SK-N-SH (cell line): ENCODE measurements at regions not wholly inside any gene's neighbourhood (a gene's known extent, or its start where the extent isn't known, plus 50 kb on each side); places are given as distances from the start of the nearest gene placed in this dataset.

Source experiments
- CTCF ChIA-PET: fragments of 300-600, 350-600 bp; formaldehyde crosslinking; extraction: SDS; loops from one replicate; lab custom pipeline; 2021; lab: Yijun Ruan, JAX
- POLR2A ChIA-PET: fragments of 350-600 bp; sonication (Branson Sonifier 250); formaldehyde crosslinking; extraction: SDS; loops from one replicate; lab custom pipeline; 2020; ENCODE audit warnings: antibody characterized with exemption, inconsistent platforms; lab: Yijun Ruan, JAX
- DNase-seq: peaks from one replicate; pipeline ENCODE4 v3.0.0; 2012
- H2AFZ ChIP-seq: fragments of 200-600 bp; sonication (generic); 2 replicates; pipeline ENCODE4 v1.8.1; 2016; ENCODE audit warnings: antibody characterized with exemption, mild to moderate bottlenecking, low read depth
- H3F3A ChIP-seq: fragments of 200-600 bp; sonication (generic); replicated peaks from 2 replicates; pipeline ENCODE3; 2016; ENCODE audit warnings: antibody characterized with exemption, mild to moderate bottlenecking; ENCODE audit not compliant: insufficient read depth
- H3K27ac ChIP-seq, 2 experiments: fragments of 200-500 bp in 1 of 2; fragments of 200-600 bp in 1 of 2; sonication (Bioruptor generic) in 1 of 2; sonication (generic), shearing (Covaris generic) in 1 of 2; 2 replicates each; pipeline versions ENCODE4 v1.5.1 to v1.6.1; 2014 to 2016; ENCODE audit warnings: low read depth in 2 of 2, inconsistent platforms in 1 of 2, low read length in 1 of 2, mild to moderate bottlenecking in 1 of 2, mixed read lengths in 1 of 2
- H3K27me3 ChIP-seq: fragments of 200-600 bp; sonication (generic), shearing (Covaris generic); 2 replicates; pipeline ENCODE4 v1.6.1; 2016; ENCODE audit warnings: mixed run types; ENCODE audit not compliant: insufficient read depth
- H3K36me3 ChIP-seq, 2 experiments: fragments of 200-500 bp in 1 of 2; fragments of 200-600 bp in 1 of 2; sonication (Bioruptor generic) in 1 of 2; sonication (generic) in 1 of 2; replicated peaks in 1 of 2; 2 replicates each; pipeline versions ENCODE3 to v1.5.1; 2014 to 2016; ENCODE audit warnings: low read length in 1 of 2, mild to moderate bottlenecking in 1 of 2; ENCODE audit not compliant: insufficient read depth in 2 of 2, control insufficient read depth in 1 of 2
- H3K4me1 ChIP-seq, 2 experiments: fragments of 200-500 bp in 1 of 2; fragments of 200-600 bp in 1 of 2; sonication (Bioruptor generic) in 1 of 2; sonication (generic), shearing (Covaris generic) in 1 of 2; 2 replicates each; pipeline versions ENCODE4 v1.5.1 to v1.6.1; 2014 to 2016; ENCODE audit warnings: low read depth in 1 of 2, low read length in 1 of 2, mixed run types in 1 of 2; ENCODE audit not compliant: insufficient read depth in 2 of 2, control insufficient read depth in 1 of 2
- H3K4me2 ChIP-seq: fragments of 200-600 bp; sonication (generic), shearing (Covaris generic); 2 replicates; pipeline ENCODE4 v1.6.1; 2017; ENCODE audit warnings: mixed run types
- H3K4me3 ChIP-seq, 2 experiments: fragments of 200-500 bp in 1 of 2; fragments of 200-600 bp in 1 of 2; sonication (Bioruptor generic) in 1 of 2; sonication (generic), shearing (Covaris generic) in 1 of 2; 2 replicates each; pipeline versions ENCODE4 v1.5.1 to v1.8.1; 2014 to 2016; ENCODE audit warnings: low read depth in 2 of 2, inconsistent platforms in 1 of 2, low read length in 1 of 2, mild to moderate bottlenecking in 1 of 2, mixed read lengths in 1 of 2, moderate library complexity in 1 of 2
- H3K79me2 ChIP-seq: fragments of 200-600 bp; sonication (generic); 2 replicates; pipeline ENCODE4 v1.8.1; 2017; ENCODE audit warnings: mild to moderate bottlenecking; ENCODE audit not compliant: insufficient read depth
- H3K9ac ChIP-seq: fragments of 200-600 bp; sonication (generic); 2 replicates; pipeline ENCODE4 v1.6.1; 2017; ENCODE audit warnings: mixed run types
- H3K9me2 ChIP-seq: fragments of 200-600 bp; sonication (generic); 2 replicates; pipeline ENCODE4 v1.6.1; 2017; ENCODE audit warnings: mixed run types
- H3K9me3 ChIP-seq: fragments of 200-600 bp; sonication (generic); 2 replicates; pipeline ENCODE4 v1.6.1; 2017; ENCODE audit warnings: mixed run types, mild to moderate bottlenecking, moderate library complexity
- H4K20me1 ChIP-seq: fragments of 200-600 bp; sonication (generic); 2 replicates; pipeline ENCODE4 v1.6.1; 2017; ENCODE audit warnings: mild to moderate bottlenecking, mixed run types; ENCODE audit not compliant: insufficient read depth
- EZH2phosphoT487 ChIP-seq: fragments of 200-600 bp; sonication (generic); IDR thresholded peaks from 2 replicates; pipeline ENCODE4 v1.6.1; 2017; ENCODE audit warnings: low read depth, mixed run types, mild to moderate bottlenecking, antibody characterized with exemption, moderate library complexity, borderline replicate concordance
- FOSL2 ChIP-seq: IDR thresholded peaks from 2 replicates; pipeline ENCODE4 v1.4.0; 2012; ENCODE audit warnings: low read depth, mild to moderate bottlenecking, moderate library complexity, borderline replicate concordance
- IRF3 ChIP-seq: fragments of 150-350 bp; IDR thresholded peaks from 2 replicates; pipeline ENCODE4 v1.6.1; 2016; ENCODE audit warnings: mild to moderate bottlenecking, low read depth, low read length
- JUND ChIP-seq: IDR thresholded peaks from 2 replicates; pipeline ENCODE4 v1.4.0; 2012
- SMC3 ChIP-seq: IDR thresholded peaks from 2 replicates; pipeline ENCODE4 v1.6.1; 2012; ENCODE audit warnings: low read depth, low read length, improper control_type of control experiment
- TEAD4 ChIP-seq: IDR thresholded peaks from 2 replicates; pipeline ENCODE4 v1.4.0; 2012; ENCODE audit warnings: mild to moderate bottlenecking, borderline replicate concordance; ENCODE audit not compliant: insufficient read depth
- WGBS: methylation state at CpG from one replicate; pipeline ENCODE4 v1.1.6; 2017; ENCODE audit warnings: low lambda C conversion rate; 5-methylcytosine and 5-hydroxymethylcytosine counted together
- TF ChIP-seq, protein P1 (sequence below): IDR thresholded peaks from 2 replicates; pipeline ENCODE4 v1.4.0; 2012; ENCODE audit warnings: low read depth, borderline replicate concordance
- TF ChIP-seq, protein P2 (sequence below): fragments of 200-600 bp; sonication (generic); IDR thresholded peaks from 2 replicates; pipeline ENCODE4 v1.6.1; 2017; ENCODE audit warnings: antibody characterized with exemption, mild to moderate bottlenecking, moderate library complexity

DNA sequence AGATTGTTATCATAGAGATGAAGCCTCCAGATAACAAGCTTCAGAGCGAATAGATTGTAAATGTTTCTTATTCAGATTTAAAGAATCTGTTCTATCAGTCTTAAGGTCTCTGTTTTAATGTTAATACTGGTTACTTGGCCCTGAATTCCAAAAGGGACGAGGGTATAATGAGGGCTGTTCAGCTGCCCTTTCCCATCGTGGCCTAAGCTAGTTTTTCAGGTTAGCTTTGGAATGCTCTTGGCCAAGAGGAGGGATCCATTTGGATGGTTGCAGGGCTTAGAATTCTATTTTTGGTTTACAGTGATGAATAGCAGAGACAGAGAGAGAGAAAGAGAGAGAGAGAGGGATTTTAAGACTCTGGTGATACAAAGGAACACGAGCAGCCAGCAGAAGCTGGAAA lies 62.8 kb upstream of the UFL1 start (continued):
- TF ChIP-seq FOSL2, result no peak
- TF ChIP-seq, protein P1, sequence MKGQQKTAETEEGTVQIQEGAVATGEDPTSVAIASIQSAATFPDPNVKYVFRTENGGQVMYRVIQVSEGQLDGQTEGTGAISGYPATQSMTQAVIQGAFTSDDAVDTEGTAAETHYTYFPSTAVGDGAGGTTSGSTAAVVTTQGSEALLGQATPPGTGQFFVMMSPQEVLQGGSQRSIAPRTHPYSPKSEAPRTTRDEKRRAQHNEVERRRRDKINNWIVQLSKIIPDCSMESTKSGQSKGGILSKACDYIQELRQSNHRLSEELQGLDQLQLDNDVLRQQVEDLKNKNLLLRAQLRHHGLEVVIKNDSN, result no peak
- TF ChIP-seq EZH2phosphoT487, result no peak
- TF ChIP-seq SMC3, result no peak
- TF ChIP-seq JUND, result no peak
- TF ChIP-seq, all 33 proteins: peak for 0

DNA sequence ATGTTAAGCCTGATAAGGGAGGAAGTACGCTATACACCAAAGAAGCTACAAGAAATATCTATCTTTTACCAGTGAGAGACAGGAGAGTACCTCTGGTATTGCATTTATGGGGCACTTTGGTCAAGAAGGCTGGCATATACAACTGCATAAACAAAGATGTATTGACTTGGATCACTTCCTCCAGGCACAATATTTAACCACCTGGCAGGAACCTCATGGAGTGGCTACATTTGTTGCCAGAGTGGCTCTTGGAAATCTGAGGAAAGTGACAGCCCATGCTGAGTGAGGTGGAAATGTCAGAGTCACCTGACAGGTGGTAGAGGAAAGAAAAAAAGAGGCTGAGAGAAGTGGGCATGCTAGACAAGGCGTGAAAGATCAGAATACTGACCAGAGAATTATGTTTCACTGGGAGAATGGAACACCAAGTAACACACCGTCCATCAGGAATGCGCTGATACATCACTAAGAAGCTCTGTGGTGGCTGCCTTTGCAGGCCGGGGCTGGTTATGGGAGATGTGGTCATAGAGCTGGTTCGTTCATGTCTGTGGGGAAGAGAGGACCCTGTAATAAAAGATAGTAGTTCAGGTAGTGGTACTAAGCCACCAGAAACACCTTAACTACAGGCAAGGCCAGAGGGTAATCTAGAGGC lies 61.4 kb upstream of the UFL1 start:
- TF ChIP-seq IRF3, result no peak
- TF ChIP-seq TEAD4, result no peak
- no peak for TF ChIP-seq SMC3
- CTCF ChIA-PET, result no interaction called here
- H2AFZ ChIP-seq, result no peak overlapping the region
- no peaks in the 10 kb centered on the region for H3K36me3 ChIP-seq
- H3K27ac ChIP-seq, result no peak overlapping the region
- H3K4me2 ChIP-seq, result no peak overlapping the region
- POLR2A ChIA-PET, result no interaction called here
- no peaks in the 10 kb centered on the region for H3K4me1 ChIP-seq
- H3K79me2 ChIP-seq, result no peaks in the 10 kb centered on the region
- H3K9me2 ChIP-seq, result no peaks in the 10 kb centered on the region
- no peak for DNase-seq
- H3K27me3 ChIP-seq, result no peaks in the 10 kb centered on the region
- no peak overlapping the region for H3K4me3 ChIP-seq
- H3K9me3 ChIP-seq, result no peaks in the 10 kb centered on the region
- H3F3A ChIP-seq, result no peaks in the 10 kb centered on the region
- WGBS, result 50% methylated on average over 6 of the region's 6 CpGs
- H3K9ac ChIP-seq, result no peak overlapping the region
- no peaks in the 10 kb centered on the region for H4K20me1 ChIP-seq

DNA sequence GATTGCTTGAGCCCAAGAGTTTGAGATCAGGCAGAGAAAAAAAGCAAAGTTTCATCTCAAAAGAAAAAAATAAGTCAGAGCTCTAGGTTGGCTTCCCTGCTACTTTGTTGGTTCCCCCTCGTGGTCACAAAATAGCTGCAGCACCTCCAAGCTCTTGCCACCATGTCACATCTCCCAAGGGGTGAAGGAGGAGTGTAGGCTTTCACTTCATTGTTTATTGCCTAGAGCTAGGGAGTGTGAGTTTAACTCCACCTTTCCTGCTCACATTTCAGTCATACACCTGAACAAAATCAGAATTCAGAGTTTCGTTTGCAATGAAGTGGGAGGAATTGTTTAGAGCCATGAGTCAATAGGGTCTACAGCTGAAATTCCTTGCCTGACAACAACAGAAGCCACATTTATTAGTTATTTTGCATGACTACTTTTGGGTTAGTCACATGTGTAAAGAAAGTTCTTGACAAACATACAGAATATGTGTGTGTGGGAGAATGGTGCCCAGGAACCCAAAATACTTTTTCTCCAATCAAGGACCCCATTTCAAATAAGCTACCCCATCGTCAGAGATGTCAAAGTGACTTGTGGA lies 56.2 kb upstream of the UFL1 start:
- CTCF ChIA-PET, result interaction anchor here (1.2 to 1.7 kb wide), 2 partner anchors 19 to 70 kb away, joined by 3 to 4 read pairs; no protein-coding TSS in a partner anchor
- TF ChIP-seq EZH2phosphoT487, result no peak
- TF ChIP-seq, protein P2, sequence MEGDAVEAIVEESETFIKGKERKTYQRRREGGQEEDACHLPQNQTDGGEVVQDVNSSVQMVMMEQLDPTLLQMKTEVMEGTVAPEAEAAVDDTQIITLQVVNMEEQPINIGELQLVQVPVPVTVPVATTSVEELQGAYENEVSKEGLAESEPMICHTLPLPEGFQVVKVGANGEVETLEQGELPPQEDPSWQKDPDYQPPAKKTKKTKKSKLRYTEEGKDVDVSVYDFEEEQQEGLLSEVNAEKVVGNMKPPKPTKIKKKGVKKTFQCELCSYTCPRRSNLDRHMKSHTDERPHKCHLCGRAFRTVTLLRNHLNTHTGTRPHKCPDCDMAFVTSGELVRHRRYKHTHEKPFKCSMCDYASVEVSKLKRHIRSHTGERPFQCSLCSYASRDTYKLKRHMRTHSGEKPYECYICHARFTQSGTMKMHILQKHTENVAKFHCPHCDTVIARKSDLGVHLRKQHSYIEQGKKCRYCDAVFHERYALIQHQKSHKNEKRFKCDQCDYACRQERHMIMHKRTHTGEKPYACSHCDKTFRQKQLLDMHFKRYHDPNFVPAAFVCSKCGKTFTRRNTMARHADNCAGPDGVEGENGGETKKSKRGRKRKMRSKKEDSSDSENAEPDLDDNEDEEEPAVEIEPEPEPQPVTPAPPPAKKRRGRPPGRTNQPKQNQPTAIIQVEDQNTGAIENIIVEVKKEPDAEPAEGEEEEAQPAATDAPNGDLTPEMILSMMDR, result peak; percentile 13; the same call in 1 of the 2 replicates
- H3K4me1 ChIP-seq, result no peaks in the 10 kb centered on the region; a peak in 1 of 4 replicates
- H4K20me1 ChIP-seq, result no peaks in the 10 kb centered on the region
- H3K4me2 ChIP-seq, result no peak overlapping the region
- H3K9ac ChIP-seq, result no peak overlapping the region
- no peaks in the 10 kb centered on the region for H3K9me3 ChIP-seq
- no peaks in the 10 kb centered on the region for H3K79me2 ChIP-seq
- 15% methylated on average over 3 of the region's 3 CpGs for WGBS
- H3K9me2 ChIP-seq, result no peaks in the 10 kb centered on the region
- H3K27me3 ChIP-seq, result no peaks in the 10 kb centered on the region
- H3K27ac ChIP-seq, result no peak overlapping the region
- POLR2A ChIA-PET, result no interaction called here
- H2AFZ ChIP-seq, result no peak overlapping the region
- no peaks in the 10 kb centered on the region for H3F3A ChIP-seq
- H3K36me3 ChIP-seq, result no peaks in the 10 kb centered on the region
- H3K4me3 ChIP-seq, result no peak overlapping the region
- DNase-seq, result no peak
